ENCODE measurements at regions not wholly inside any gene's neighbourhood (a gene's known extent, or its start where the extent isn't known, plus 50 kb on each side); places are given as distances from the start of the nearest gene placed in this dataset.
A peak's percentile ranks its signal among the peaks of the same experiment; 100 is the strongest.

- H3K9me2 ChIP-seq (replicated peaks; ENCODE audit: insufficient read depth, low read length) = no peaks in the 10 kb centered on the region
- H3K4me1 ChIP-seq (ENCODE audit: low read length) = peaks cover 19% of the 10 kb centered on the region
- H3K9me3 ChIP-seq (replicated peaks; ENCODE audit: insufficient read depth, low read length) = no peaks in the 10 kb centered on the region
- no peak overlapping the region for H3K9ac ChIP-seq (ENCODE audit: low read length)
- H3K4me2 ChIP-seq (ENCODE audit: low read depth, low read length) = peak overlapping the region; percentile 55
- no peaks in the 10 kb centered on the region for H3K79me2 ChIP-seq (ENCODE audit: low read length)
- peak overlapping the region; percentile 76; the same call in 1 of the 2 replicates for H3K27ac ChIP-seq (ENCODE audit: low read length)
- DNase-seq = no peak
- H3K4me3 ChIP-seq (ENCODE audit: low read length) = no peak overlapping the region
- H3F3A ChIP-seq (ENCODE audit: insufficient read depth, low read length) = peaks cover 13% of the 10 kb centered on the region; the same call in 1 of the 2 replicates
- TF ChIP-seq EZH2phosphoT487 (IDR thresholded peaks at IDR 0.05; ENCODE audit: low read length) (no peak), EZH2 (optimal IDR thresholded peaks at IDR 0.05; ENCODE audit: low read depth, low read length) (no peak), CTCF (IDR thresholded peaks at IDR 0.05; ENCODE audit: low read length) (no peak)
- H3K36me3 ChIP-seq (replicated peaks; ENCODE audit: insufficient read depth, low read length) = no peaks in the 10 kb centered on the region
- no peaks in the 10 kb centered on the region for H4K20me1 ChIP-seq (ENCODE audit: insufficient read depth, low read length)
- peak overlapping the region; percentile 68 for H2AFZ ChIP-seq (ENCODE audit: low read length)
- no peaks in the 10 kb centered on the region for H3K27me3 ChIP-seq (replicated peaks; ENCODE audit: insufficient read depth, low read length)
These were observed 386.4 kb downstream of the TRIB2 start for GRCh38 chr2:13103151-13103550.

DNA sequence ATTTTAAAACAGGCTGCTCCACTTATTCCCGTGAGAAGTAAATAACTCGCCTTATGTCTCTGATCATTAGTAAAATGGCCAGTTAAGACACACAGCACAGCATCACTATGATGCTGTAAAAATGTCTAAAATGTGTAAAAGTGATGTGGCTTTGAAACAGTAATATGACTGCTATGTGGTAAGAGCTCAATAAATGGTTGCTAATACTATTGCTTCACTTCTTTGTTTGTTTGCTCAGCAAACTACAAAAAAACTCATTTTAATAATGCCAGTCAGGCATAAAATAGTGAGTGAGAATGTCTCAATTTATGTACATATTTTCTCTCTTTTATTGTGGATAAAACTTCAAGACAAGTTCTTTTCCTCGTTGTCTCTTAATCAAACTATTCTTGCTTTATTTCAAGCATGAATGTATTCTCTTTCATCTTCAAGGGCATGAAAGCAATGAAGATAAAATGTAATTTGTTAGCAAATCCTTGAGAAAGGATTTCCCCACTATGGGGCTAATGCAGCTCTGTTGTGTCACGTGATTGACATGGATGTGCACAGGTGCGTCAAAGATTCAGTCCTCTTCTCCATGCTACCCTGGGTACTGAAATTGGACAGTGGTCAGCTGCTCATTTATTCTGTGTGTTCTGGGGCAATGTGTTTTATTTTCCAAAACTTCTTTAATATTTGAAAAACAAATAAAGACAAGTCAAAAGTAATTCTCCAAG, 387.2 kb downstream of the TRIB2 start:
- TF ChIP-seq EZH2phosphoT487 (IDR thresholded peaks at IDR 0.05; ENCODE audit: low read length) (no peak), EZH2 (optimal IDR thresholded peaks at IDR 0.05; ENCODE audit: low read depth, low read length) (no peak), CTCF (IDR thresholded peaks at IDR 0.05; ENCODE audit: low read length) (no peak)
- DNase-seq = no peak
- no peaks in the 10 kb centered on the region for H3K79me2 ChIP-seq (ENCODE audit: low read length)
- no peaks in the 10 kb centered on the region for H3K36me3 ChIP-seq (replicated peaks; ENCODE audit: insufficient read depth, low read length)
- H2AFZ ChIP-seq (ENCODE audit: low read length) = no peak overlapping the region
- no peaks in the 10 kb centered on the region for H4K20me1 ChIP-seq (ENCODE audit: insufficient read depth, low read length)
- H3K4me3 ChIP-seq (ENCODE audit: low read length) = no peak overlapping the region
- H3K9me2 ChIP-seq (replicated peaks; ENCODE audit: insufficient read depth, low read length) = no peaks in the 10 kb centered on the region
- H3K4me2 ChIP-seq (ENCODE audit: low read depth, low read length) = no peak overlapping the region
- H3K4me1 ChIP-seq (ENCODE audit: low read length) = peaks cover 19% of the 10 kb centered on the region
- H3K9me3 ChIP-seq (replicated peaks; ENCODE audit: insufficient read depth, low read length) = no peaks in the 10 kb centered on the region
- peaks cover 13% of the 10 kb centered on the region; the same call in 1 of the 2 replicates for H3F3A ChIP-seq (ENCODE audit: insufficient read depth, low read length)
- H3K9ac ChIP-seq (ENCODE audit: low read length) = no peak overlapping the region
- no peak overlapping the region for H3K27ac ChIP-seq (ENCODE audit: low read length)
- no peaks in the 10 kb centered on the region for H3K27me3 ChIP-seq (replicated peaks; ENCODE audit: insufficient read depth, low read length)

GRCh38 chr2:13104723-13105122, 388.0 kb downstream of the TRIB2 start:
- Histone ChIP-seq H4K20me1 (ENCODE audit: insufficient read depth, low read length) (no peaks in the 10 kb centered on the region), H3K27me3 (replicated peaks; ENCODE audit: insufficient read depth, low read length) (no peaks in the 10 kb centered on the region), H3K4me2 (ENCODE audit: low read depth, low read length) (no peak overlapping the region), H3K9me2 (replicated peaks; ENCODE audit: insufficient read depth, low read length) (no peaks in the 10 kb centered on the region), H3K79me2 (ENCODE audit: low read length) (no peaks in the 10 kb centered on the region), H3K36me3 (replicated peaks; ENCODE audit: insufficient read depth, low read length) (no peaks in the 10 kb centered on the region), H3F3A (ENCODE audit: insufficient read depth, low read length) (peaks cover 13% of the 10 kb centered on the region; the same call in 1 of the 2 replicates), H3K9me3 (replicated peaks; ENCODE audit: insufficient read depth, low read length) (no peaks in the 10 kb centered on the region), H3K4me3 (ENCODE audit: low read length) (no peak overlapping the region), H3K9ac (ENCODE audit: low read length) (no peak overlapping the region), H3K4me1 (ENCODE audit: low read length) (peaks cover 23% of the 10 kb centered on the region), H2AFZ (ENCODE audit: low read length) (no peak overlapping the region), H3K27ac (ENCODE audit: low read length) (no peak overlapping the region)
- TF ChIP-seq EZH2 (optimal IDR thresholded peaks at IDR 0.05; ENCODE audit: low read depth, low read length) (no peak), CTCF (IDR thresholded peaks at IDR 0.05; ENCODE audit: low read length) (no peak), EZH2phosphoT487 (IDR thresholded peaks at IDR 0.05; ENCODE audit: low read length) (no peak)
- no peak for DNase-seq
